Upper lobe of left lung (tissue), 6 donors: ENCODE measurements at regions not wholly inside any gene's neighbourhood (a gene's known extent, or its start where the extent isn't known, plus 50 kb on each side); places are given as distances from the start of the nearest gene placed in this dataset.

Experiments used
- ATAC-seq, 2 donors: fragments of 200-7000 bp; cut with Tn5 transposase; one replicate each; pipeline ENCODE4 v1.9.1; 2022; ENCODE audit warnings: mild to moderate bottlenecking in 2 of 2, moderate library complexity in 2 of 2; ENCODE audit not compliant: low FRiP score in 2 of 2
- DNase-seq, 2 donors: peaks; one replicate each; pipeline ENCODE4 v3.0.0-alpha.2; 2019 to 2020
- H3K27ac ChIP-seq, 4 donors: fragments of 200-600 bp; sonication (generic); one replicate each; pipeline ENCODE4 v1.5.1; 2016 to 2019
- H3K27me3 ChIP-seq, 4 donors: fragments of 200-600 bp; sonication (generic); one replicate each; pipeline ENCODE4 v1.5.1; 2017 to 2019
- H3K36me3 ChIP-seq, 4 donors: fragments of 200-600 bp; sonication (generic); one replicate each; pipeline ENCODE4 v1.5.1; 2016 to 2019
- H3K4me1 ChIP-seq, 4 donors: fragments of 200-600 bp; sonication (generic); one replicate each; pipeline ENCODE4 v1.5.1; 2018 to 2019
- H3K4me3 ChIP-seq, 4 donors: fragments of 200-600 bp; sonication (generic); one replicate each; pipeline ENCODE4 v1.5.1; 2017 to 2019; ENCODE audit warnings: mild to moderate bottlenecking in 2 of 4, moderate library complexity in 1 of 4
- H3K9me3 ChIP-seq, 4 donors: fragments of 200-600 bp; sonication (generic); one replicate each; pipeline ENCODE4 v1.5.1; 2018 to 2019
- EP300 ChIP-seq, 4 donors: sonication (generic); formaldehyde crosslinking; IDR thresholded peaks; one replicate each; pipeline ENCODE4 v1.5.1; 2017; ENCODE audit warnings: antibody characterized with exemption in 4 of 4, control low read depth in 2 of 4
- POLR2A ChIP-seq, 4 donors: fragments of 450-650 bp; IDR thresholded peaks; one replicate each; pipeline ENCODE4 v1.5.1; 2016 to 2017; ENCODE audit warnings: antibody characterized with exemption in 4 of 4, mild to moderate bottlenecking in 2 of 4
- POLR2AphosphoS5 ChIP-seq, 2 donors: sonication (generic); formaldehyde crosslinking; IDR thresholded peaks; one replicate each; pipeline ENCODE4 v1.5.1; 2017; ENCODE audit warnings: antibody characterized with exemption in 2 of 2
- WGBS, 2 donors: methylation state at CpG; one replicate each; pipeline ENCODE4 v1.1.5; 2017 to 2018; 5-methylcytosine and 5-hydroxymethylcytosine counted together
- TF ChIP-seq, protein P1 (sequence below), 6 experiments: fragments of 450-650 bp in 4 of 6; fragments of 200-600 bp in 2 of 6; sonication (generic) in 2 of 6; IDR thresholded peaks; one replicate each; pipeline ENCODE4 v1.5.1; 2016 to 2019; ENCODE audit warnings: antibody characterized with exemption in 6 of 6
- donor health status: DM: no; HTN: no; CAD: no; lungs with moderate emphysema.
- donor health status: DM: no; HTN: yes; CAD: no; lungs with severe emphysema.

DNA sequence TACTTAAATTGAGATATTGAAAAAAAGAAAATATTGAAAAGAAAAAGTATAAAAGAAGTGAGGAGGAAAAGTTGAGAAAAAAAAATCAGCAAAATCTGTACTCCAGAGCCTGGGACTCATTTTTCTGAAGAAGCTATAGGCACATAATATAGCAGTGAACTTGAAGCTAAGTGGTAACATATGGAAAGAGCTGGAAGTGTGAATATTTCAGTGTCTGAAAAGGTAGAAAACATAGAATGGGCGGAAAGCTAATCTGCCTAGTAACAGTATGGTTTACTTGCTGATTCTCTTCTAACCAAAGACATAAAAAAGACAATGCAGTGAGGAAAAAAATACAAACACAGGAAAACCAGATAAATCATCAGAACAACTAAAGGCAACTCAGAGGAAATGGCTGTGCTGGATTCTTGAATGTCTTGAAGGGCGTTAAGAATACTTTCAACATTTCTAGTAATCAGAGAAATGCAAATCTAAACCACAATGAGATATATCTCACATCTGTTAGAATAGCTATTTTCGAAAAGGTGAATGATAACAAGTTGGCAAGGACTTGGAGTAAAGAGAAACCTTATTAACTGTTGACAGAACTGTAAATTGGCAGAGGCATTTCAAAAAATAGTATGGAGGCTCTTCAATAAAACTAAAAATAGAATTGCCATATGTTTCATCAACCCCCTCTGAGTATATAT lies 784.6 kb downstream of the LRFN5 start:
- WGBS, 2 donors: 39 to 40% methylated on average over 3 of the region's 3 CpGs
- Histone ChIP-seq H3K9me3 (no peaks in the 10 kb centered on the region), H3K4me1 (no peaks in the 10 kb centered on the region), H3K4me3 (no peak overlapping the region), H3K27ac (no peak overlapping the region), H3K27me3 (no peaks in the 10 kb centered on the region), H3K36me3 (no peaks in the 10 kb centered on the region)
- ATAC-seq (no peak), DNase-seq (no peak)
- TF ChIP-seq POLR2AphosphoS5 (IDR thresholded peaks at IDR 0.05) (no peak), EP300 (IDR thresholded peaks at IDR 0.05) (no peak)
- TF ChIP-seq, protein P1, sequence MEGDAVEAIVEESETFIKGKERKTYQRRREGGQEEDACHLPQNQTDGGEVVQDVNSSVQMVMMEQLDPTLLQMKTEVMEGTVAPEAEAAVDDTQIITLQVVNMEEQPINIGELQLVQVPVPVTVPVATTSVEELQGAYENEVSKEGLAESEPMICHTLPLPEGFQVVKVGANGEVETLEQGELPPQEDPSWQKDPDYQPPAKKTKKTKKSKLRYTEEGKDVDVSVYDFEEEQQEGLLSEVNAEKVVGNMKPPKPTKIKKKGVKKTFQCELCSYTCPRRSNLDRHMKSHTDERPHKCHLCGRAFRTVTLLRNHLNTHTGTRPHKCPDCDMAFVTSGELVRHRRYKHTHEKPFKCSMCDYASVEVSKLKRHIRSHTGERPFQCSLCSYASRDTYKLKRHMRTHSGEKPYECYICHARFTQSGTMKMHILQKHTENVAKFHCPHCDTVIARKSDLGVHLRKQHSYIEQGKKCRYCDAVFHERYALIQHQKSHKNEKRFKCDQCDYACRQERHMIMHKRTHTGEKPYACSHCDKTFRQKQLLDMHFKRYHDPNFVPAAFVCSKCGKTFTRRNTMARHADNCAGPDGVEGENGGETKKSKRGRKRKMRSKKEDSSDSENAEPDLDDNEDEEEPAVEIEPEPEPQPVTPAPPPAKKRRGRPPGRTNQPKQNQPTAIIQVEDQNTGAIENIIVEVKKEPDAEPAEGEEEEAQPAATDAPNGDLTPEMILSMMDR (IDR thresholded peaks at IDR 0.05): no peak

DNA sequence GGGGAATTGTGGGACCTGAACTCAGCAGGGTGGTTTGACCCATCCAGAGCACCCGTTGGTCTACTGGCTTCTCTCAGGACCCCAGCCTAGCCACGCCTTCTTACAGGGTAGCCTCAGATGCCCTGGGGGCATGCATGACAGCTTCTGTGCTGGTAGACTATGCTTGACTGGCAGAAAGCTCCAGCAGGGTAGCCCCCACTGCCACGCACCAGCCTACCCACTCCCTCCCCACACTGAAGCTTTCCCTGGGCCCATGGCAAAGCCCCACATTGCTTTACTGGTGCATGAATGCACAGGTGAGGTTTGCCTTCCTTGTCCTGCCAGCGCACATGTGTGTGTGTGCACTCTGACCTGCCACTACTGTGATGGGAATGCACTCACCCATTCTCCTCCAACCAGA lies 772.2 kb downstream of the LRFN5 start:
- Histone ChIP-seq H3K36me3 (no peaks in the 10 kb centered on the region), H3K4me3 (no peak overlapping the region), H3K9me3 (no peaks in the 10 kb centered on the region), H3K4me1 (no peaks in the 10 kb centered on the region), H3K27ac (no peak overlapping the region), H3K27me3 (no peaks in the 10 kb centered on the region)
- TF ChIP-seq POLR2AphosphoS5 (IDR thresholded peaks at IDR 0.05) (no peak), POLR2A (IDR thresholded peaks at IDR 0.05) (no peak), EP300 (IDR thresholded peaks at IDR 0.05) (no peak)
- TF ChIP-seq, protein P1 (IDR thresholded peaks at IDR 0.05): no peak
- ATAC-seq (peak in 1 of 2 donors; percentile 46), DNase-seq (no peak)
- WGBS, 2 donors: 85 to 100% methylated on average over 1 to 4 of the region's 4 CpGs

DNA sequence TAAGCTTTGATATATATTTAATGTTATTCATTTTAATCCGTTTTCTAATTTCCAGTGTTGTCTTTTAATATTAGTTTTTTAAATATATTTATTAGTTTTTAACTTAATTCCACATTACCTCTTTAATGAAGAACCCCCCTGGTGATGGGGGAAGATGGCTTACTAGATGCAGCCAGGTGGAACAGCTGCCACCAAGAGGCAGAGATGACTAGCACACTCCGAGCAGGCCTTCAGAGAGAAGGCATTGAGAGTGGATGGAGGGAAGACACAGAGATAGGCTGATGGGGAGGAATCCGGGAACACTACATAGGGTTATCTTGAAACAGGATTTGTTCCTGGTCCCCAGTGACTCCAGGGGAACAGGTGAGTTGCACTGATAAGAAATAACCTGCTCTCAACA lies 771.6 kb downstream of the LRFN5 start:
- ATAC-seq: no peak
- no peak for DNase-seq
- H3K27me3 ChIP-seq: no peaks in the 10 kb centered on the region
- H3K36me3 ChIP-seq: no peaks in the 10 kb centered on the region
- H3K9me3 ChIP-seq: no peaks in the 10 kb centered on the region
- WGBS, 2 donors: 84 to 85% methylated on average over 3 of the region's 3 CpGs
- H3K4me3 ChIP-seq: no peak overlapping the region
- no peak overlapping the region for H3K27ac ChIP-seq
- TF ChIP-seq, protein P1 (IDR thresholded peaks at IDR 0.05): no peak
- TF ChIP-seq POLR2AphosphoS5 (IDR thresholded peaks at IDR 0.05): no peak
- TF ChIP-seq EP300 (IDR thresholded peaks at IDR 0.05): no peak
- TF ChIP-seq POLR2A (IDR thresholded peaks at IDR 0.05): no peak
- H3K4me1 ChIP-seq: no peaks in the 10 kb centered on the region

DNA sequence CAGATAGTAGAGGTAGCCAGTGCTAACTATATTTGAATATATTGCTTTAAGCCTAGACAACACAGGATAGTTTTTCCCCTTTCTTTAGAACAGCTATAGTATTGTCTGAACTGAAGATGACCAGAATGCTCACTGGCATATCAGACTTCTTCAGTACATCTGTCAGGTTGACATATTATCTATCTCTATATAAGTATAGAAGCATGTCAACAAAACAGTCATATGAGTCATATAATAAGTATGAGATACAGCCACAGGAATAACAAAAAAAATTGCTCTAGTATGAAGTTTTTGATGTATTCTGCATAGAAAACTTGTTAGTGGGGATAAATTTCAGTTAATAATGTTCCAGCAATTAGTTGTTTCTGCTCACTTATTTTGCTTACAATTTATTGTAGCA lies 767.7 kb downstream of the LRFN5 start:
- Histone ChIP-seq H3K4me1 (no peaks in the 10 kb centered on the region), H3K4me3 (no peak overlapping the region), H3K27ac (no peak overlapping the region), H3K36me3 (no peaks in the 10 kb centered on the region), H3K27me3 (no peaks in the 10 kb centered on the region), H3K9me3 (no peaks in the 10 kb centered on the region)
- DNase-seq (no peak), ATAC-seq (no peak)
- TF ChIP-seq EP300 (IDR thresholded peaks at IDR 0.05) (no peak), POLR2A (IDR thresholded peaks at IDR 0.05) (no peak), POLR2AphosphoS5 (IDR thresholded peaks at IDR 0.05) (no peak)
- TF ChIP-seq, protein P1 (IDR thresholded peaks at IDR 0.05): no peak

DNA sequence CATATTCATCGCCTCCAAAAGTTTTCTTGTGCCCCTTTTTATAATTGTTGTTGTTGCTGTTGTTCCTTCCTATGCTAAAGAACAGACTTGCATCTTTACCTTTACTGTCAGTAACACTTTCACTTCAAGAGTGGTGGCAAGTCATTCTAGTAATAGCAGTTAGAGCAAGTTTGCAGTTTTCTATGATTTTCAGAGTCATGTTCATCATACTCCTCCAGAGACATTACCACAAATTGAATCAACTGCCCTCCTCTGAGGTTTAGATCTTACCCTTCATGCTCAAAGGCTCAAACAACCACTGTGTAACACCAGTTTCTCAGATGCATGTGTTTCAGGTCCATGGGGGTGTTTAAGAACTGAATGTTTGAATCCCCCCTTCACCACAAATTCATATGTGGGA lies 763.4 kb downstream of the LRFN5 start:
- H3K9me3 ChIP-seq: no peaks in the 10 kb centered on the region
- DNase-seq (no peak), ATAC-seq (no peak)
- no peaks in the 10 kb centered on the region for H3K27me3 ChIP-seq
- no peaks in the 10 kb centered on the region for H3K4me1 ChIP-seq
- H3K27ac ChIP-seq: no peak overlapping the region
- TF ChIP-seq POLR2A (IDR thresholded peaks at IDR 0.05) (no peak), POLR2AphosphoS5 (IDR thresholded peaks at IDR 0.05) (no peak), EP300 (IDR thresholded peaks at IDR 0.05) (no peak)
- TF ChIP-seq, protein P1 (IDR thresholded peaks at IDR 0.05): no peak
- no peak overlapping the region for H3K4me3 ChIP-seq
- H3K36me3 ChIP-seq: no peaks in the 10 kb centered on the region
- 89 to 92% methylated on average over 1 of the region's 1 CpG for WGBS, 2 donors
